ENCODE measurements at regions not wholly inside any gene's neighbourhood (a gene's known extent, or its start where the extent isn't known, plus 50 kb on each side); places are given as distances from the start of the nearest gene placed in this dataset.
"Not testable (repeated sequence)": the region's sequence is repeated elsewhere in the genome, so short reads cannot be mapped to it uniquely, and the experiment has no call there.

- no peak for FAIRE-seq
These were observed 597.5 kb upstream of the ROBO2 start for GRCh38 chr3:76442374-76442915.

- no peak for FAIRE-seq
These were observed 583.6 kb upstream of the ROBO2 start for GRCh38 chr3:76456322-76456721.

GRCh38 chr3:76463501-76463900 lies 576.4 kb upstream of the ROBO2 start:
- no peak for FAIRE-seq

GRCh38 chr3:76470285-76470684 lies 569.6 kb upstream of the ROBO2 start:
- no peak for FAIRE-seq

- FAIRE-seq, result no peak
These were observed 565.3 kb upstream of the ROBO2 start for GRCh38 chr3:76474632-76475031.

GRCh38 chr3:76479161-76479650 lies 560.7 kb upstream of the ROBO2 start:
- no peak for FAIRE-seq

- FAIRE-seq, result no peak
These were observed 557.4 kb upstream of the ROBO2 start for GRCh38 chr3:76482510-76482909.

GRCh38 chr3:76487446-76487845 lies 552.5 kb upstream of the ROBO2 start:
- FAIRE-seq, result no peak

GRCh38 chr3:76490064-76490463 lies 549.8 kb upstream of the ROBO2 start:
- no peak for FAIRE-seq

GRCh38 chr3:76495216-76495615 lies 544.7 kb upstream of the ROBO2 start:
- FAIRE-seq, result no peak

GRCh38 chr3:76497636-76498035 lies 542.3 kb upstream of the ROBO2 start:
- no peak for FAIRE-seq

GRCh38 chr3:76500746-76501275 lies 539.1 kb upstream of the ROBO2 start:
- FAIRE-seq, result no peak

GRCh38 chr3:76501315-76501714 lies 538.6 kb upstream of the ROBO2 start:
- no peak for FAIRE-seq

GRCh38 chr3:76502076-76502475 lies 537.8 kb upstream of the ROBO2 start:
- no peak for FAIRE-seq

- FAIRE-seq, result no peak
These were observed 534.6 kb upstream of the ROBO2 start for GRCh38 chr3:76505202-76505845.

- no peak for FAIRE-seq
These were observed 530.6 kb upstream of the ROBO2 start for GRCh38 chr3:76509179-76509830.

- FAIRE-seq, result no peak
These were observed 525.1 kb upstream of the ROBO2 start for GRCh38 chr3:76514836-76515235.

- FAIRE-seq, result no peak
These were observed 516.6 kb upstream of the ROBO2 start for GRCh38 chr3:76523337-76523736.

GRCh38 chr3:76525726-76526125 lies 514.2 kb upstream of the ROBO2 start:
- FAIRE-seq, result no peak

- no peak for FAIRE-seq
These were observed 512.1 kb upstream of the ROBO2 start for GRCh38 chr3:76527773-76528172.

- no peak for FAIRE-seq
These were observed 507.6 kb upstream of the ROBO2 start for GRCh38 chr3:76532158-76532822.

GRCh38 chr3:76533710-76534109 lies 506.2 kb upstream of the ROBO2 start:
- FAIRE-seq, result not testable (repeated sequence)

- not testable (repeated sequence) for FAIRE-seq
These were observed 502.0 kb upstream of the ROBO2 start for GRCh38 chr3:76537857-76538256.

Measured in colon (tissue), 2 donors.